HG03571 (cell line): ENCODE measurements at regions not wholly inside any gene's neighbourhood (a gene's known extent, or its start where the extent isn't known, plus 50 kb on each side); places are given as distances from the start of the nearest gene placed in this dataset.
"Not testable (repeated sequence)": the region's sequence is repeated elsewhere in the genome, so short reads cannot be mapped to it uniquely, and the experiment has no call there.

Experiments used
- ATAC-seq: cut with Tn5 transposase; IDR thresholded peaks from one replicate; pipeline ENCODE4 v1.9.1; 2021; ENCODE audit not compliant: unreplicated experiment

- no peak for ATAC-seq
Observed at GRCh38 chr9:86507212-86507630, 153.0 kb upstream of the TUT7 start.

GRCh38 chr9:86503942-86504341 lies 149.7 kb upstream of the TUT7 start:
- ATAC-seq: no peak

- no peak for ATAC-seq
Observed at GRCh38 chr9:86503314-86503713, 149.1 kb upstream of the TUT7 start.

- no peak for ATAC-seq
Observed at GRCh38 chr9:86500667-86501435, 146.6 kb upstream of the TUT7 start.

GRCh38 chr9:86500031-86500430 lies 145.8 kb upstream of the TUT7 start:
- no peak for ATAC-seq

- ATAC-seq: no peak
Observed at GRCh38 chr9:86494644-86495111, 140.5 kb upstream of the TUT7 start.

GRCh38 chr9:86491468-86492266 lies 137.5 kb upstream of the TUT7 start:
- ATAC-seq: no peak

GRCh38 chr9:86488794-86489193 lies 134.6 kb upstream of the TUT7 start:
- ATAC-seq: no peak

- no peak for ATAC-seq
Observed at GRCh38 chr9:86488345-86488744, 134.1 kb upstream of the TUT7 start.

GRCh38 chr9:86487838-86488233 lies 133.6 kb upstream of the TUT7 start:
- no peak for ATAC-seq

- no peak for ATAC-seq
Observed at GRCh38 chr9:86486891-86487837, 133.0 kb upstream of the TUT7 start.

GRCh38 chr9:86485359-86485758 lies 131.1 kb upstream of the TUT7 start:
- peak; percentile 69 for ATAC-seq

GRCh38 chr9:86483496-86483895 lies 129.3 kb upstream of the TUT7 start:
- no peak for ATAC-seq

GRCh38 chr9:86481466-86481865 lies 127.3 kb upstream of the TUT7 start:
- no peak for ATAC-seq

- ATAC-seq: not testable (repeated sequence)
Observed at GRCh38 chr9:86475255-86475654, 121.0 kb upstream of the TUT7 start.

- ATAC-seq: no peak
Observed at GRCh38 chr9:86471171-86471815, 117.1 kb upstream of the TUT7 start.

- no peak for ATAC-seq
Observed at GRCh38 chr9:86470326-86470725, 116.1 kb upstream of the TUT7 start.

- no peak for ATAC-seq
Observed at GRCh38 chr9:86469476-86470250, 115.5 kb upstream of the TUT7 start.

- no peak for ATAC-seq
Observed at GRCh38 chr9:86464242-86464641, 110.0 kb upstream of the TUT7 start.
